ENCODE measurements at regions not wholly inside any gene's neighbourhood (a gene's known extent, or its start where the extent isn't known, plus 50 kb on each side); places are given as distances from the start of the nearest gene placed in this dataset.

GRCh38 chr2:18959200-18959599 is 369.8 kb upstream of the NT5C1B start:
- TF ChIP-seq EGR1 (IDR thresholded peaks at IDR 0.05) (no peak), EP300 (IDR thresholded peaks at IDR 0.05; ENCODE audit: borderline replicate concordance) (no peak), YY1 (IDR thresholded peaks at IDR 0.05; ENCODE audit: low read depth) (no peak), TAF1 (IDR thresholded peaks at IDR 0.05; ENCODE audit: low read depth) (no peak), TEAD4 (IDR thresholded peaks at IDR 0.05) (no peak)
